Mesodermal cell (in vitro differentiated cells): ENCODE measurements at regions not wholly inside any gene's neighbourhood (a gene's known extent, or its start where the extent isn't known, plus 50 kb on each side); places are given as distances from the start of the nearest gene placed in this dataset.

Source experiments
- H3K27ac ChIP-seq: 2 replicates; pipeline ENCODE4 v1.7.0; 2013; ENCODE audit warnings: mild to moderate bottlenecking, low read depth, low read length, moderate library complexity; ENCODE audit not compliant: severe bottlenecking
- H3K36me3 ChIP-seq: 2 replicates; pipeline ENCODE4 v1.7.1; 2013; ENCODE audit warnings: mild to moderate bottlenecking, low read length, moderate library complexity; ENCODE audit not compliant: control insufficient read depth, insufficient read depth
- H3K4me1 ChIP-seq: one replicate; pipeline ENCODE4 v1.7.1; 2013; ENCODE audit warnings: mild to moderate bottlenecking, low read length; ENCODE audit not compliant: insufficient read depth, control insufficient read depth, poor library complexity, severe bottlenecking
- H3K4me3 ChIP-seq: 2 replicates; pipeline ENCODE4 v1.7.0; 2013; ENCODE audit warnings: low read length, control low read depth, mild to moderate bottlenecking; ENCODE audit not compliant: insufficient read depth, poor library complexity, severe bottlenecking; ENCODE audit errors: extremely low read depth
- H3K9me3 ChIP-seq: 2 replicates; pipeline ENCODE4 v1.7.1; 2013; ENCODE audit warnings: mild to moderate bottlenecking, low read length, moderate library complexity; ENCODE audit not compliant: control insufficient read depth
- WGBS, 2 experiments: methylation state at CpG; one replicate each; pipeline ENCODE4 v1.1.5; 2013; ENCODE audit warnings: missing lambda C conversion rate in 2 of 2; ENCODE audit not compliant: insufficient coverage in 2 of 2; 5-methylcytosine and 5-hydroxymethylcytosine counted together

DNA sequence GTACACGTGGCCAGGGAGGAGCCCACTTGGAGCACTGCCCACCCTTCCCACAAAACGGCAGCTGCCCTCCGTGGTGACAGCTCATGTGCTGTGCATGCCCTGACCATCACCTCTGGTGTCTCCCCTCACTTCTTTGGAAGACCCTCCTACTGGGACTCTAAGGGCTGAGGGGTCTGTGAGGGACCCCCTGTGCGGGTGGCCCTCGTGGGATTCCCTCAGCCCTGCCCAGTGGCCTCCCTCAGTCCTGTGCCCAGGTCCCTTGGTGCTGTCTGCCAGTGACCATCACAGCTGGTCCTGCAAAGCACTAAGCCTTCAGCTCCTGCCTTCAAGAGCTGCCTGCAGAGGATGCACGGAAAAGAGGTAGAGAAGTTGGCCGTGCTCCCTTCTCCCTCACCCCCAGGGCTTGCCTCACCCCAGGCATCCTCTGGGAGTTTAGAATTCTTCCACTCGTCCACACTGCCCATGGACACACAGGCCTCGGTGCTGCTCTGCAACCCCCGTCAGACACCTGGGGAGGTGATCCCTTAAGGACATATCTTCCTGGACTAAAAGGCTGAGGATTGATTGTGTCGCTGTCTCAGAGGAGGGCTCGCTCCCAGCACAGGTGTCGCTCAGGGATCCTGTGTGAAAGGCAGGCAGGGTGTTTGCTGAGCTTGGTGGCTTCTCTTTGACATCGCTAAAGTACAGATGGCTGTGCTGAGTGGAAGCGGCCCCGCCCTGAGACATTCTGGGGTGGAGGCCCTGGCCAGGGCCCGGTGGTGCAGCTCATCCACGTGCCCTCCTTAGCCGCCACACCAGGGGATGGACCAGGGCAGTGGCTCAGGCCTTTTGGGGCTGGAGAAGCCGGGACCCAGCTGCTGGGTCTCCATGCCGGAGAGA lies 119.5 kb upstream of the FRMD1 start:
- WGBS, 2 experiments, result 82 to 88% methylated on average over 16 to 19 of the region's 21 CpGs
- H3K27ac ChIP-seq, result no peak overlapping the region
- H3K9me3 ChIP-seq, result no peaks in the 10 kb centered on the region
- no peaks in the 10 kb centered on the region for H3K36me3 ChIP-seq
- H3K4me3 ChIP-seq, result no peak overlapping the region
- no peaks in the 10 kb centered on the region for H3K4me1 ChIP-seq

DNA sequence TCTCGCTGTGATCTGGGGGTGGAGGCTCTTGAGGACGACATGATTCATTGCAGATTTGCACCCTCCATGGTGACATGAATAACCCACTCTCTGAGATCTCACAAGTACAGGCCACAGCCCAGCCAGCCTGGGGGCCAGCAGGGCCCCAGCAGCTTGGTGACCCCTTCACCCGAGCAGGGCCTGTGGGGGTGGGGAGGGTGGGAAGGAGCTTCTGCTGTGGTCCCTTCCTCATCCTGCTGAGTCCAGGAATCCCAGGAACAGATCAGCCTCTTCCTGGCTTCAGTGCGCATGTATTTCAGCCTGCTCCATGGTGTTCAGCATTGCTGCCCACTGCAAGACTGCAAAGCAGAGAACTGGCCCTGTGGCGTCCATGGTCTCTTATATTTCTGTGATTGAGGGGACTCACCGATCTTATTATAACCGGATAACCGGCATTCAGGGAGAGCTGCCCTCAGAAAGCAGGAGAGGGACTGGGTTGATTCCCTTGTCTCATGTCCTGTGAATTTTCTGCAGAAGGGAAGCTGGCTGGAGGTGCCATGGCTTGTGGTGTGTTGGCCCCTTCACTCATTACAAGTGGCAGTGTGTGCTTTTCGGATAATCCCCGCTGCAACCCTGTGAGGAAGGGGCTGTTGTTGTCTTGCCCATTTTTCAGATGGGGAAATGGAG lies 118.8 kb upstream of the FRMD1 start:
- H3K9me3 ChIP-seq, result no peaks in the 10 kb centered on the region
- H3K27ac ChIP-seq, result no peak overlapping the region
- no peaks in the 10 kb centered on the region for H3K36me3 ChIP-seq
- WGBS, 2 experiments, result 73 to 86% methylated on average over 6 to 9 of the region's 10 CpGs
- no peak overlapping the region for H3K4me3 ChIP-seq
- H3K4me1 ChIP-seq, result no peaks in the 10 kb centered on the region

DNA sequence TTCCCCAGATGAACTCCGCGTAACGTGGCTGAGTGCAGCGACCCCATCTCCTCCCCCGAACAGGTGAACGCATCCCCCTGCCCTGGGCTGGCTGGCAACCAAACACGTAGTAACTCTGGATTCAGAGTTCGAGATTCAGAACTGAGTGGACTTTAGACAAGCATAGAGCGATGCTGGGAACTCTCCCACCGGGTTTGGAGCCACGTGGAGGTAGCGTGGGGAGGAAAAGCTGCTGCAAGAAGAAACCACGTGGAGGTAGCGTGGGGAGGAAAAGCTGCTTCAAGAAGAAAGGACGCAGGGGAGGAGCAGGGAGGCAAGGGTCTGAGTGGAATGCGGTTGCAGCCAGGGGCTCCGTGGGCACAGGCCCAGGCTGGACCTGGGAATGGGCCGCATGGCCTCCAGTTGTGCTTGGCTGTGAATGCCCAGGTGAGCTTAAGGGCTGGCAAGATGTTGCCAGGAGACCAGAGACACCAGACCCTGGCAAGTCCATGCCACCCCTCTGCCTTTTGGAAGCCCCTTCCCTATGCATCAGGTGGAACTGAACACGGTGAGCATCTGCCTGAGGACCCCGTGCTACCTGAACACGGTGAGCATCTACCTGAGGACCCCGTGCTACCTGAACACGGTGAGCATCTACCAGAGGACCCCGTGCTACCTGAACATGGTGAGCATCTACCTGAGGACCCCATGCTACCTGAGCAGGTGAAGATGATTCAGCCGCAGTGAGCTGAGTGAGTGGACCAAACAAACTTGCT lies 118.0 kb upstream of the FRMD1 start:
- Histone ChIP-seq H3K36me3 (no peaks in the 10 kb centered on the region), H3K4me1 (no peaks in the 10 kb centered on the region), H3K4me3 (no peak overlapping the region), H3K27ac (no peak overlapping the region), H3K9me3 (no peaks in the 10 kb centered on the region)
- 92 to 93% methylated on average over 24 to 25 of the region's 25 CpGs for WGBS, 2 experiments

DNA sequence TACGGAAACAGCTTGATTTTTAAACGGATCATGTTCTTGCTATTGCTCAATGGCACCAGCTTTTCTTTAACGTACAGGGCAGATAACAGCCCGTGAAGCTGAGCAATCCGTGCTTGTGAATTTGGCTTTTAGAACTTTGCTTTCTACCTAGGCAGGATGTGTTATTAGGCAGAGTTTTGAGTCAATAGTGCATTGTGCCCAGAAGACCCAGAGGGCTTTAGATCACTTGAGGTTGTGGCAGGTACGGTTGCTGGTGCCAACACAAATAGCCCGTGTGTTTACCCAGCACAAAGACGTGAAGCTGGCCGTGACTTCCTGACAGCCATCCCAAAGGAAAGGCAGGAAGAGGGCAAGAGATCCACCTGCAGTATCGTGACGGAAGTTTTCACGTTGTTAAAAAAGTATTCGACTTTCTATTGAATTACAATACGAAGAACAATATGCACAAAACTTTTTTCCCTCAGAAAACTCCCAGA lies 117.4 kb upstream of the FRMD1 start:
- Histone ChIP-seq H3K27ac (no peak overlapping the region), H3K36me3 (no peaks in the 10 kb centered on the region), H3K9me3 (no peaks in the 10 kb centered on the region), H3K4me1 (no peaks in the 10 kb centered on the region), H3K4me3 (no peak overlapping the region)
- 87 to 88% methylated on average over 12 to 14 of the region's 14 CpGs for WGBS, 2 experiments

DNA sequence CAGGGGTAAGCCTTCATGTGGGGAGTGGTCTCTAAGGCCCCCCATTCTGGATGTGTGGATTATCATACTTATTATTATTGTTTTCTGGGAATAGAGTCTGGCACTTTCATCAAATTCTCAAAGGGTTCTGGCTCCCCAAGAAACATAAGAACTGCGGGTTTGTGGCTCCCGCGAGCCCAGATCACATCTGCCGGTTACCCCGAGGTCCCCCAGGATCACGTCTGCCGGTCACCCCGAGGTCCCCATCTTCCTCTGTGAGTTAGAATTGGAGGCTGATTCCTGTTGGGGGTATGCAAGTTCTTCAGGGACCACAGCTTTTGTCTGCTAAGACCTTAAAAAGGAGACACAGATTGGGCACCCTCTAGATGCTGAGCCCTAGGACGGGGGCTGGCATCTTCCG lies 116.7 kb upstream of the FRMD1 start:
- Histone ChIP-seq H3K27ac (no peak overlapping the region), H3K36me3 (no peaks in the 10 kb centered on the region), H3K9me3 (no peaks in the 10 kb centered on the region), H3K4me1 (no peaks in the 10 kb centered on the region), H3K4me3 (no peak overlapping the region)
- 100% methylated on average over 4 to 7 of the region's 10 CpGs for WGBS, 2 experiments

DNA sequence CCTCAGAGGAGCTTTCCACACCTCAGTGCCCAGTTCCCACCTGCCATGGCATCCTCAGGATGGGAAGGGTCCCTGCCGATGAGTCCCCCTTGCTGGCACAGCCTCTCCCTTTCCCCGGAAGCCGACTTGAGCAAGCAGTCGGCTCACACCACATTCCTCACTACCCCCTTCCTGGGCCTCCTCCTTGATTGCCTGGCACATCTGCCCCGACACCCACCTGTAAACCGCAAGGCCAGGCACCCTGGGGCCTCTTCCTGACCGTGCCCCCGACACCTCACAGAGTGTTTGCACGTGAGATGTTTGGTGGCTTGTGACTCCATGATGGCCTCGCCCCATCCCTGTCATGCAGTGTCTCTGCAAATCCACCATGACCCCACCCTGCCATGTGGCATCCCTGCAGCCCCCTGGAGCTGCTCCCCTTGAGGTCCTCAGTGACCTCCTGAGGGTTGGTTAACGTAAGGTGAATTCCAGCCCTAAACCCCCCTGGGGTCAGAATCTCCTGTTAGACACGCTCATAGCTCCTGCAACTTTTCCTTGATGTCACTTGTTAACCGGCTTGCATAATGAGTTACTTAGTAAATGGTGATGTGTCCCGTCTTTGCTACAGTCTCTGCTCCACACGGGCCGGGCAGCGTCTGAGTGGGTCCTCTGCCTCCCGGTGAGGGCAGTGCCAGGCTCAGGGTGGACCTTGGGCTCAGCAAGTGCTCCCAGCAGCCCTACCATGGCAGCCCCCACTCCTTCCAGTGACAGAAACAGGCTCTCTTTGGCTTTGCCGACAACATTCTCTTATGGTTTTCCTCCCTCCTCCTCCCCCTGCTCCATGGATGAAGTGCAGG lies 115.9 kb upstream of the FRMD1 start:
- no peaks in the 10 kb centered on the region for H3K4me1 ChIP-seq
- 93 to 98% methylated on average over 16 to 18 of the region's 19 CpGs for WGBS, 2 experiments
- no peak overlapping the region for H3K4me3 ChIP-seq
- no peaks in the 10 kb centered on the region for H3K36me3 ChIP-seq
- H3K27ac ChIP-seq, result no peak overlapping the region
- H3K9me3 ChIP-seq, result no peaks in the 10 kb centered on the region

DNA sequence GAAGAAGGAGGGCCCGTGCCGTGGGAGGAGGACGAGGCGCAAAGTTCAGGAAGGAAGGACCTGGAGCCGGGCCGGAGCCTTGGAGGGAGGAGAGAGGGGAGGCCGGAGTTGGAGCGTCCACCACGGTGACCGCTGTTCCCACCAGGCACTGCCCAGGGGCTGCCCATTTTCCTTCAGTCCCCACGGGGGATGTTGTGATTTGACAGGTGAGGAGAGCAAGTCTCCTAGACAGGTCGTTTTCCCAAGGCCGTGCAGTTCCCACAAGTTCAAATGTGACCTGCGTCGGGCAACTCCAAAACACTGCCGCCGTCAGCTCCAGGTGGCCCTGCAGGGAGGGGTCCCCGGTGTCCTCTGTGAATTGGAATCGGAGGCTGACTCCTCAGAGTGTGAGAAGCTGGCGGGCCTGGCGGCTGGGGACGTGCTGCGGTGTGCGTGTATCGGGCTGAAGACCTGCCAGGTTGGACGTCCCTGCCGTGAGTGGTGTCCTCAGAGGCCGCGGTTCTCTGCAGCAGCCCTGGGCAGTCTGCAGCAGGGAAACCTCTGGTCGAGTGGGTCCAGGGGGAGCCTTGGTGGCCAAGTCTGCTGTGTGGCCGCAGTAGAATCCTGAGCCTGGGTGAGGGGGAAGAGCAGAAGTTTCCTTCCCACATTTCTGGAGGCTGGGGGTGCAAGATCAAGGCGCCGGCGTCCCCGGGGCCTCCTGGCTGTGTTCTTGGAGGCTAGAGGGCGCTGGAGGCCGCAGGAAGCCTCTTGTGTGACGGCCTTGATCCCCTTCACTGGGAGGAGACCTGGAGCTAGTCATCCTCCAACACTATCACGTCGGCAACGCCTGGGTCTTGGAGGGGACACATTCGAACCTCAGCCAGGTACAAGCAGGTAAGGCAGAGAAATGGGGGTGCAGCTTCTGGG lies 115.1 kb upstream of the FRMD1 start:
- Histone ChIP-seq H3K9me3 (no peaks in the 10 kb centered on the region), H3K4me3 (no peak overlapping the region), H3K27ac (no peak overlapping the region), H3K4me1 (no peaks in the 10 kb centered on the region), H3K36me3 (no peaks in the 10 kb centered on the region)
- 86 to 87% methylated on average over 33 to 34 of the region's 42 CpGs for WGBS, 2 experiments

DNA sequence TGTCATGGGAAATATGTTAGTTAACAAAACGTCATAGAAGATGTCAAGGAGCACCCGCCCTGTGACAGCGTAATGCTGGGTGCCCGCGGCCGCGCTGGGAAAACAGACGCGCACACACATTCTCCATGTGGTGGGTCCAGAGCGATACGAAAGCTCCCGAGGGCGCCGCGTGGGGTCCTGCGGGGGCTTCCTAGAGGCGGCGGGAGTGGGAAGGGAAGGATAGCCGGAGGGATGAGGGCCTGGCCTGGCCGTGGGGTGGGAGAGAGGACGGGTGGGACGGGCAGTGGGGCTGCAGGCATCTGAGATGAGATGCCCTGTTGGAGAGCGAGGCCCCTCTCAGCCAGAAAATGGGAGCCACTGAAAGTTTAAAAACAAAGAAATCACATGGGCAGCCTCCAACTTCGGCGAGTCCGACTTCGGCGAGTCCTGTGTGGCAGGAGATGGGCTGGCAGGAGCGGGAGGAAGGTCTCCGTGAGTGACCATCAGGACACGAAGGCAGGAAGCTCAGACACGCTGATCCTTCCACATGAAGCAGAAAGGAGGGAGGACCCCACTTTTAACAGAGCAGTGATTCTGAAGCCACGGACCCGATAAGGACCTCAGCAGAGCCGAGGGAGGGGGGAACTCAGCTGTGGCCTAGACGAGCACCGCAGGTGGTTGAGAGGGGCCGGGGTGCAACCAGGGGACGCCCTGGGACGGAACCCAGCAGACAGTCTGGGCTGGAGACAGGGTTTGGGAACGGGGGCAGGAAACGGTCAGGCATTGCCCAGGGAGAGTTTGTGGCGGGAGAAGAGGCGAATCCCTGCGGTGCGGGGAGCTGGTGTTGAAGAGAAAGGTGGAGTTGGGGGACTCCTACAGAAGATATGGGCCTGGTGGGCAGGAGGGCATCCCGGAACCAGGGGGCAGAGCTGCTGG lies 114.1 kb upstream of the FRMD1 start:
- Histone ChIP-seq H3K9me3 (no peaks in the 10 kb centered on the region), H3K27ac (no peak overlapping the region), H3K4me1 (no peaks in the 10 kb centered on the region), H3K4me3 (no peak overlapping the region), H3K36me3 (no peaks in the 10 kb centered on the region)
- 93 to 95% methylated on average over 37 to 45 of the region's 47 CpGs for WGBS, 2 experiments
